DLD1 (cell line): ENCODE measurements at regions not wholly inside any gene's neighbourhood (a gene's known extent, or its start where the extent isn't known, plus 50 kb on each side); places are given as distances from the start of the nearest gene placed in this dataset.
"Not testable (repeated sequence)": the region's sequence is repeated elsewhere in the genome, so short reads cannot be mapped to it uniquely, and the experiment has no call there.

Experiments
- in situ Hi-C: cut with HindIII; loops from 2 replicates; pipeline ENCODE4 v1.10.0; 2017; ENCODE audit warnings: low sequenced_read_pairs

- in situ Hi-C loops, result no loop called here
These were observed 58.3 kb upstream of the EEA1 start for GRCh38 chr12:92987362-92987761.

GRCh38 chr12:92987846-92988621, 58.9 kb upstream of the EEA1 start:
- in situ Hi-C loops, result no loop called here

- in situ Hi-C loops, result no loop called here
These were observed 59.6 kb upstream of the EEA1 start for GRCh38 chr12:92988622-92989130.

- in situ Hi-C loops, result no loop called here
These were observed 60.8 kb upstream of the EEA1 start for GRCh38 chr12:92989715-92990484.

GRCh38 chr12:92991134-92991533, 62.0 kb upstream of the EEA1 start:
- in situ Hi-C loops, result no loop called here

- in situ Hi-C loops, result no loop called here
These were observed 62.9 kb upstream of the EEA1 start for GRCh38 chr12:92992041-92992440.

- in situ Hi-C loops, result no loop called here
These were observed 64.2 kb upstream of the EEA1 start for GRCh38 chr12:92993259-92993658.

GRCh38 chr12:92995258-92995903, 66.3 kb upstream of the EEA1 start:
- in situ Hi-C loops, result no loop called here

- in situ Hi-C loops, result no loop called here
These were observed 70.9 kb upstream of the EEA1 start for GRCh38 chr12:93000026-93000425.

- in situ Hi-C loops, result no loop called here
These were observed 72.3 kb upstream of the EEA1 start for GRCh38 chr12:93001407-93001806.

GRCh38 chr12:93002293-93003054, 73.4 kb upstream of the EEA1 start:
- in situ Hi-C loops, result no loop called here

- in situ Hi-C loops, result no loop called here
These were observed 74.6 kb upstream of the EEA1 start for GRCh38 chr12:93003531-93004239.

- in situ Hi-C loops, result no loop called here
These were observed 76.9 kb upstream of the EEA1 start for GRCh38 chr12:93005928-93006392.

GRCh38 chr12:93006471-93007208, 77.5 kb upstream of the EEA1 start:
- in situ Hi-C loops, result no loop called here

GRCh38 chr12:93007544-93007943, 78.4 kb upstream of the EEA1 start:
- in situ Hi-C loops, result no loop called here

- in situ Hi-C loops, result no loop called here
These were observed 79.1 kb upstream of the EEA1 start for GRCh38 chr12:93008044-93008778.

- in situ Hi-C loops, result not testable (repeated sequence)
These were observed 79.8 kb upstream of the EEA1 start for GRCh38 chr12:93008880-93009279.

GRCh38 chr12:93009533-93009932, 80.4 kb upstream of the EEA1 start:
- in situ Hi-C loops, result no loop called here

GRCh38 chr12:93010461-93010860, 81.4 kb upstream of the EEA1 start:
- in situ Hi-C loops, result loop anchor here (10.0 kb wide), 1 partner anchor 284 kb away; no protein-coding TSS in a partner anchor
